ENCODE measurements at regions not wholly inside any gene's neighbourhood (a gene's known extent, or its start where the extent isn't known, plus 50 kb on each side); places are given as distances from the start of the nearest gene placed in this dataset.

- no peak for TF ChIP-seq CTCF (IDR thresholded peaks at IDR 0.05)
- no peak for TF ChIP-seq POLR2A (IDR thresholded peaks at IDR 0.05)
- TF ChIP-seq POLR2AphosphoS5 (IDR thresholded peaks at IDR 0.05): no peak
Observed at GRCh38 chr4:79747252-79747651, 325.8 kb downstream of the ANTXR2 start.
